Lung (tissue), 11 donors: ENCODE measurements at regions not wholly inside any gene's neighbourhood (a gene's known extent, or its start where the extent isn't known, plus 50 kb on each side); places are given as distances from the start of the nearest gene placed in this dataset.

Source experiments
- ATAC-seq: fragments of 200-7000 bp; cut with Tn5 transposase; one replicate; pipeline ENCODE4 v1.9.1; 2020; ENCODE audit warnings: moderate number of reproducible peaks; ENCODE audit not compliant: insufficient read depth, low FRiP score
- DNase-seq, 3 donors: peaks; one replicate each; pipeline ENCODE4 v3.0.0-alpha.2; 2013 to 2017
- H3K27ac ChIP-seq, 2 donors: one replicate each; pipeline ENCODE4 v1.5.1; 2013; ENCODE audit warnings: mild to moderate bottlenecking in 2 of 2, moderate library complexity in 2 of 2, control low read depth in 1 of 2, inconsistent platforms in 1 of 2, low read depth in 1 of 2, low read length in 1 of 2
- H3K27me3 ChIP-seq, 3 donors: one replicate each; pipeline ENCODE4 v1.5.1; 2013; ENCODE audit warnings: low read length in 2 of 3; ENCODE audit not compliant: control insufficient read depth in 3 of 3, insufficient read depth in 3 of 3
- H3K36me3 ChIP-seq, 4 donors: one replicate each; pipeline ENCODE4 v1.5.1; 2013; ENCODE audit warnings: low read length in 4 of 4, mild to moderate bottlenecking in 1 of 4, moderate library complexity in 1 of 4; ENCODE audit not compliant: control insufficient read depth in 4 of 4, insufficient read depth in 4 of 4
- H3K4me1 ChIP-seq, 5 donors: one replicate each; pipeline ENCODE4 v1.5.1; 2013; ENCODE audit warnings: low read length in 5 of 5, mild to moderate bottlenecking in 2 of 5, moderate library complexity in 1 of 5; ENCODE audit not compliant: control insufficient read depth in 5 of 5, insufficient read depth in 5 of 5
- H3K4me3 ChIP-seq: one replicate; pipeline ENCODE4 v1.5.1; 2013; ENCODE audit warnings: mild to moderate bottlenecking, control low read depth, moderate library complexity
- H3K9ac ChIP-seq, 2 donors: one replicate each; pipeline ENCODE4 v1.5.1; 2013; ENCODE audit warnings: low read length in 2 of 2, control low read depth in 1 of 2; ENCODE audit not compliant: insufficient read depth in 1 of 2
- H3K9me3 ChIP-seq, 4 donors: one replicate each; pipeline ENCODE4 v1.5.1; 2013; ENCODE audit warnings: low read length in 3 of 4, mild to moderate bottlenecking in 1 of 4, moderate library complexity in 1 of 4; ENCODE audit not compliant: control insufficient read depth in 4 of 4, insufficient read depth in 3 of 4
- WGBS, 2 donors: extraction: QIAGEN DNeasy Blood & Tissue Kit; methylation state at CpG; one replicate each; pipeline ENCODE4 v1.1.7; 2013; 5-methylcytosine and 5-hydroxymethylcytosine counted together
- TF ChIP-seq, protein P1 (sequence below): IDR thresholded peaks from 2 replicates; pipeline ENCODE4 v1.5.1; 2012; ENCODE audit warnings: mild to moderate bottlenecking; ENCODE audit errors: control extremely low read depth, extremely low read depth
- donor health status: control.
- donor health status: control.
- donor health status: Bipolar disorder and iron deficiency.
- donor health status: healthy.
- donor health status: DM: yes; HTN: yes; CAD: no.

DNA sequence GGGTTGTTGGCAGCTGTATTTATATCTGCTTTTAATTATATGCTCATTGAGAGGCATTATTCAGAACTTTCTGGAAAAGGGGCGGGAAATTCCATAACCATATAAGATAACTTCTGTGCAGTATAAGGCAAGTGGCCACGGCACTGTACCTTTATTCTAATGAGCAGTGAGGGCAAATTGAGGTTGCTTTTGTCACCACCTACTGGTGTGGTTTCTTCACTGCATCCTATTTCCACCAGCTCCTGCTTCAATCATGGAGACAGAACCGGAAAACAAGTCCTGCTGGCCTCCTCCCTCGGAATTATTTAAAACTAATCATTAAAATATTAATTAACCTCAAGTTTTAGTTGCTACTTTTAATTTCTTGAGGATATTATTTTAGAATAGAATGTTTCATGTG, 759.4 kb downstream of the CBLN2 start:
- WGBS, 2 donors: 72 to 75% methylated on average over 4 of the region's 4 CpGs
- H3K4me1 ChIP-seq: no peaks in the 10 kb centered on the region
- H3K4me3 ChIP-seq: no peak overlapping the region
- H3K9ac ChIP-seq: no peak overlapping the region
- DNase-seq: no peak
- H3K9me3 ChIP-seq: no peaks in the 10 kb centered on the region
- no peaks in the 10 kb centered on the region for H3K36me3 ChIP-seq
- no peak overlapping the region for H3K27ac ChIP-seq
- ATAC-seq: no peak
- no peaks in the 10 kb centered on the region for H3K27me3 ChIP-seq
- TF ChIP-seq, protein P1, sequence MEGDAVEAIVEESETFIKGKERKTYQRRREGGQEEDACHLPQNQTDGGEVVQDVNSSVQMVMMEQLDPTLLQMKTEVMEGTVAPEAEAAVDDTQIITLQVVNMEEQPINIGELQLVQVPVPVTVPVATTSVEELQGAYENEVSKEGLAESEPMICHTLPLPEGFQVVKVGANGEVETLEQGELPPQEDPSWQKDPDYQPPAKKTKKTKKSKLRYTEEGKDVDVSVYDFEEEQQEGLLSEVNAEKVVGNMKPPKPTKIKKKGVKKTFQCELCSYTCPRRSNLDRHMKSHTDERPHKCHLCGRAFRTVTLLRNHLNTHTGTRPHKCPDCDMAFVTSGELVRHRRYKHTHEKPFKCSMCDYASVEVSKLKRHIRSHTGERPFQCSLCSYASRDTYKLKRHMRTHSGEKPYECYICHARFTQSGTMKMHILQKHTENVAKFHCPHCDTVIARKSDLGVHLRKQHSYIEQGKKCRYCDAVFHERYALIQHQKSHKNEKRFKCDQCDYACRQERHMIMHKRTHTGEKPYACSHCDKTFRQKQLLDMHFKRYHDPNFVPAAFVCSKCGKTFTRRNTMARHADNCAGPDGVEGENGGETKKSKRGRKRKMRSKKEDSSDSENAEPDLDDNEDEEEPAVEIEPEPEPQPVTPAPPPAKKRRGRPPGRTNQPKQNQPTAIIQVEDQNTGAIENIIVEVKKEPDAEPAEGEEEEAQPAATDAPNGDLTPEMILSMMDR: no peak

DNA sequence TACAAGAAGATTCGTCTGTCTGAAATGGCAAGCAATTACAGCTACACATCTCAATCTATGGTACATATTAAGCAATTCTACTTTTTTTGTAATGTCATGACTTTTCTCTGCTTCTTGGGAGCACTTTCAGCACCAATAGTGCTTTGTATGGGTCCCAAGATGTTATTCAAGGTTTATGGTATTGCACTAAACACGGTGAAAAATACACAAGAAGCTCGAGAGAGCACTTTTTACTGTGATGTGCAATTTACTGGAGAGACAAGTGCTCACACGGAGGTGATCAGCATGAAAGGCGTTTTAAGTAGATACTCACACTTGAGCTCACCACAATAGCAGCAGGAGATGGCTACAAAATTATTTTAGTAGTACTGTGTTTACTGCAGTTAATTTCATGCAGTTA, 783.6 kb downstream of the CBLN2 start:
- Histone ChIP-seq H3K27me3 (no peaks in the 10 kb centered on the region), H3K9me3 (peaks cover 0 to 4% (median 2%) of the 10 kb centered on the region in 4 donors), H3K9ac (no peak overlapping the region), H3K4me1 (no peaks in the 10 kb centered on the region), H3K36me3 (no peaks in the 10 kb centered on the region), H3K27ac (no peak overlapping the region), H3K4me3 (no peak overlapping the region)
- ATAC-seq (no peak), DNase-seq (no peak)
- 76 to 85% methylated on average over 5 of the region's 5 CpGs for WGBS, 2 donors
- TF ChIP-seq, protein P1: no peak

DNA sequence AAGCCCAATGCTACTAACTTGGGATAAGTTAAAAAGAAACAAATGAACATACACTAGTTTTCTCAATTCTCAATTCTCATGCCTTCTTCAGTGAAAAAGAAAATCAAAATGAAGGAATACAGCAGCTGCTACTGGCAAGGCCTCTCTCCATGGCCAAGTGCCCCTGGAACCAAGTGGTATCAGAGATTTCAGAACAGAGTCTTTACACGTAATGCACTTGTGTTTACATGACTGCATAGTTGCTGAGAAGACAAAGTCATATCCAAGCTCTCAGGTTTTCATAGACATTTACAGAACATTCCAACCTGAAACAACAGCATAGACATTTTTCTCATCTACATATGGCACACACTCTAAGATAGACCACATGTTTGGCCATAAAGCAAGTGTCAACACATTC, 789.9 kb downstream of the CBLN2 start:
- H3K9me3 ChIP-seq: peaks cover 0 to 3% (median 0%) of the 10 kb centered on the region in 4 donors
- no peaks in the 10 kb centered on the region for H3K4me1 ChIP-seq
- ATAC-seq (no peak), DNase-seq (no peak)
- no peaks in the 10 kb centered on the region for H3K27me3 ChIP-seq
- H3K27ac ChIP-seq: no peak overlapping the region
- TF ChIP-seq, protein P1: no peak
- no peak overlapping the region for H3K4me3 ChIP-seq
- no peak overlapping the region for H3K9ac ChIP-seq
- 79 to 88% methylated on average over 1 of the region's 1 CpG for WGBS, 2 donors
- H3K36me3 ChIP-seq: no peaks in the 10 kb centered on the region

DNA sequence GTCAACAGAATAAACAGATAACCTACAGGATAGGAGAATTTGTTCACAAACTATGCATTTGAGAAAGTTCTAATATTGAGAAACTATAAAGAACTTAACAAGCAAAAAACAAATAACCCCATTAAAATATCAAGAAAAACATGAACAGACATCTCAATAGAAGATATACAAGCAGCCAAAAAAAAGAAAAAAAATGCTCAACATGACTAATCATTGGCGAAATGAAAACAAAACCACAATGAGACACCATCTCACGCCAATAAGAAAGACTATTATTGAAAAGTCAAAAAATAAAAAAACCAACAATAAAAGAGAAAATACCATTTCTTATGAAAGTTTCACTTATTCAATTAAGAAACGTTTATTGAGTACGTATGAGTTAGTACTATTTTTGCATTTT, 800.5 kb downstream of the CBLN2 start:
- H3K36me3 ChIP-seq: no peaks in the 10 kb centered on the region
- ATAC-seq: no peak
- no peak overlapping the region for H3K27ac ChIP-seq
- H3K9ac ChIP-seq: no peak overlapping the region
- WGBS, 2 donors: 85 to 86% methylated on average over 4 of the region's 4 CpGs
- H3K4me1 ChIP-seq: no peaks in the 10 kb centered on the region
- TF ChIP-seq, protein P1: no peak
- no peaks in the 10 kb centered on the region for H3K9me3 ChIP-seq
- no peak for DNase-seq
- no peaks in the 10 kb centered on the region for H3K27me3 ChIP-seq
- H3K4me3 ChIP-seq: no peak overlapping the region
